K562 (cell line): ENCODE measurements at regions not wholly inside any gene's neighbourhood (a gene's known extent, or its start where the extent isn't known, plus 50 kb on each side); places are given as distances from the start of the nearest gene placed in this dataset.

Source experiments
- ATAC-seq: fragments of 200-7000 bp; cut with Tn5 transposase; 3 replicates; pipeline ENCODE4 v1.9.1; 2020; ENCODE audit warnings: moderate library complexity
- BruUV-seq: library from RNA; stranded (reverse); fragments of 400-500 nt; replicated peaks from 2 replicates; lab custom pipeline; 2021; lab: Mats Ljungman, UMichigan
- CTCF ChIA-PET: fragments of 300-600 bp; formaldehyde crosslinking; extraction: SDS; loops from one replicate; lab custom pipeline; 2021; ENCODE audit warnings: low intra/inter-chr PET ratio; lab: Yijun Ruan, JAX
- POLR2A ChIA-PET: fragments of 300-600, 350-650 bp; sonication (Branson Sonifier 250); formaldehyde crosslinking; extraction: SDS; loops from one replicate; lab custom pipeline; 2021; ENCODE audit warnings: antibody characterized with exemption, inconsistent platforms; lab: Yijun Ruan, JAX
- DNase-seq, 4 experiments: peaks; one replicate each; pipeline versions ENCODE4 v3.0.0 to v3.0.0-alpha.2; 2011 to 2018; ENCODE audit warnings: low spot score in 3 of 4, mixed read lengths in 3 of 4; ENCODE audit errors: extremely low read depth in 1 of 4
- FAIRE-seq: peaks from 2 replicates; lab custom pipeline; 2011; peaks lifted over from hg19 to GRCh38; lab: Jason Lieb, UNC
- H2AFZ ChIP-seq: 2 replicates; pipeline ENCODE4 v1.6.0; 2011; ENCODE audit warnings: low read depth, low read length, control low read depth, inconsistent platforms
- H3K27ac ChIP-seq: fragments of 200-600 bp; 3 replicates; pipeline ENCODE4 v1.8.0; 2011; ENCODE audit warnings: low read depth, mild to moderate bottlenecking, control low read depth, inconsistent platforms, low read length, moderate library complexity, mixed read lengths; ENCODE audit errors: extremely low read depth
- H3K27me3 ChIP-seq, 2 experiments: fragments of 300-600 bp in 1 of 2; 2 replicates in 1 of 2; 3 replicates in 1 of 2; pipeline versions ENCODE4 v1.6.0 to v1.8.0; 2011; ENCODE audit warnings: inconsistent platforms in 2 of 2, low read length in 2 of 2, mild to moderate bottlenecking in 1 of 2, mixed read lengths in 1 of 2, moderate library complexity in 1 of 2; ENCODE audit not compliant: control insufficient read depth in 2 of 2, insufficient read depth in 2 of 2
- H3K36me3 ChIP-seq: fragments of 300-600 bp; 3 replicates; pipeline ENCODE4 v1.8.0; 2011; ENCODE audit warnings: mild to moderate bottlenecking, low read length, inconsistent platforms; ENCODE audit not compliant: control insufficient read depth, insufficient read depth
- H3K4me1 ChIP-seq, 2 experiments: fragments of 200-600 bp in 1 of 2; replicated peaks in 1 of 2; 2 replicates in 1 of 2; 3 replicates in 1 of 2; pipeline versions ENCODE4 v1.5.1 to v1.8.0; 2011; ENCODE audit warnings: inconsistent platforms in 2 of 2, low read length in 2 of 2, mild to moderate bottlenecking in 1 of 2, mixed read lengths in 1 of 2, moderate library complexity in 1 of 2; ENCODE audit not compliant: control insufficient read depth in 2 of 2, insufficient read depth in 2 of 2
- H3K4me2 ChIP-seq: 2 replicates; pipeline ENCODE4 v1.6.1; 2011; ENCODE audit warnings: low read length, control low read depth, inconsistent platforms, mixed read lengths; ENCODE audit not compliant: insufficient read depth
- H3K4me3 ChIP-seq: fragments of 200-600 bp; sonication (generic), shearing (Covaris generic); 2 replicates; pipeline ENCODE4 v1.5.1; 2016; ENCODE audit warnings: control low read depth, inconsistent platforms
- H3K79me2 ChIP-seq: fragments of 200-600 bp; 3 replicates; pipeline ENCODE4 v1.8.0; 2011; ENCODE audit warnings: low read length, inconsistent platforms; ENCODE audit not compliant: control insufficient read depth, insufficient read depth
- H3K9ac ChIP-seq, 2 experiments: 2 replicates each; pipeline versions ENCODE4 v1.6.0 to v1.6.1; 2011; ENCODE audit warnings: low read depth in 2 of 2, low read length in 2 of 2, control low read depth in 1 of 2, inconsistent platforms in 1 of 2, mild to moderate bottlenecking in 1 of 2, mixed read lengths in 1 of 2; ENCODE audit not compliant: insufficient read depth in 1 of 2
- H3K9me1 ChIP-seq: one replicate; pipeline ENCODE4 v1.6.0; 2011; ENCODE audit warnings: inconsistent platforms, mild to moderate bottlenecking, low read length, moderate library complexity; ENCODE audit not compliant: control insufficient read depth, insufficient read depth
- H3K9me3 ChIP-seq: replicated peaks from 2 replicates; pipeline ENCODE4 v1.5.1; 2011; ENCODE audit warnings: low read depth, low read length, inconsistent platforms; ENCODE audit not compliant: control insufficient read depth, insufficient read depth
- H4K20me1 ChIP-seq: replicated peaks from 2 replicates; pipeline ENCODE4 v1.6.1; 2011; ENCODE audit warnings: low read length, inconsistent platforms, mixed read lengths; ENCODE audit not compliant: control insufficient read depth, insufficient read depth
- NCOR1 ChIP-seq: fragments of 450-650 bp; IDR thresholded peaks from 2 replicates; pipeline ENCODE4 v1.6.1; 2016; ENCODE audit warnings: mild to moderate bottlenecking, moderate library complexity
- ZBTB1 ChIP-seq: sonication (generic); formaldehyde crosslinking; IDR thresholded peaks from 2 replicates; pipeline ENCODE4 v1.8.1; 2023; ENCODE audit warnings: missing genetic modification reagents, low read depth, mild to moderate bottlenecking, borderline replicate concordance
- ZBTB17 ChIP-seq: fragments of 450-650 bp; formaldehyde crosslinking; IDR thresholded peaks from 2 replicates; pipeline ENCODE4 v1.4.0; 2020; ENCODE audit warnings: mild to moderate bottlenecking
- ZFP91 ChIP-seq: sonication (generic); formaldehyde crosslinking; IDR thresholded peaks from 2 replicates; pipeline ENCODE4 v1.8.0; 2022; ENCODE audit warnings: mild to moderate bottlenecking, missing genetic modification reagents
- ZNF217 ChIP-seq: sonication (generic); formaldehyde crosslinking; IDR thresholded peaks from 2 replicates; pipeline ENCODE4 v1.8.0; 2022; ENCODE audit warnings: mild to moderate bottlenecking, missing genetic modification reagents
- ZNF347 ChIP-seq: fragments of 450-650 bp; formaldehyde crosslinking; IDR thresholded peaks from 2 replicates; pipeline ENCODE4 v1.4.0; 2020; ENCODE audit warnings: low read depth, mild to moderate bottlenecking, moderate library complexity
- ZSCAN32 ChIP-seq: fragments of 450-650 bp; formaldehyde crosslinking; IDR thresholded peaks from 2 replicates; pipeline ENCODE4 v1.4.0; 2020; ENCODE audit warnings: mild to moderate bottlenecking, moderate library complexity
- WGBS: fragments of 100-300 bp; shearing (Covaris generic); methylation state at CpG from one replicate; pipeline ENCODE4 v1.1.6; 2016; ENCODE audit warnings: low coverage, mixed read lengths; ENCODE audit not compliant: insufficient coverage; ENCODE audit errors: missing lambda C conversion rate; 5-methylcytosine and 5-hydroxymethylcytosine counted together
- in situ Hi-C: fragments of 300-500 bp; cut with MboI; formaldehyde crosslinking; loops from 4 replicates; pipeline ENCODE4 v1.15.0; 2018; ENCODE audit warnings: inconsistent platforms, mixed read lengths
- intact Hi-C: fragments of 100-400 bp; cut with micrococcal nuclease; formaldehyde crosslinking; loops from 2 replicates; pipeline ENCODE4 v1.14.2; 2022

- Histone ChIP-seq H3K9me1 (no peaks in the 10 kb centered on the region), H2AFZ (no peak overlapping the region), H3K9me3 (no peaks in the 10 kb centered on the region), H3K4me1 (no peaks in the 10 kb centered on the region), H3K27ac (no peak overlapping the region), H3K36me3 (no peaks in the 10 kb centered on the region), H4K20me1 (no peaks in the 10 kb centered on the region), H3K4me2 (no peak overlapping the region), H3K27me3 (no peaks in the 10 kb centered on the region), H3K9ac (no peak overlapping the region), H3K79me2 (no peaks in the 10 kb centered on the region), H3K4me3 (no peak overlapping the region)
- WGBS = 0% methylated on average over 2 of the region's 2 CpGs
- DNase-seq (no peak), ATAC-seq (no peak), FAIRE-seq (no peak)
- TF ChIP-seq ZFP91 (CRISPR knock-in tag) = no peak
- TF ChIP-seq ZBTB17 (CRISPR knock-in tag) = no peak
- no peak for TF ChIP-seq NCOR1
- TF ChIP-seq ZBTB1 (CRISPR knock-in tag) = no peak
- no peak for TF ChIP-seq ZNF347 (CRISPR knock-in tag)
- no peak for TF ChIP-seq ZNF217 (CRISPR knock-in tag)
- no peak for TF ChIP-seq ZSCAN32 (CRISPR knock-in tag)
- intact Hi-C loops (no loop called here), in situ Hi-C loops (no loop called here)
- CTCF ChIA-PET = no interaction called here
- POLR2A ChIA-PET = no interaction called here
- BruUV-seq = no TSS peak
These were observed 151.3 kb upstream of the NEGR1 start for GRCh38 chr1:72433591-72433990.
